HepG2 (cell line): ENCODE measurements at regions not wholly inside any gene's neighbourhood (a gene's known extent, or its start where the extent isn't known, plus 50 kb on each side); places are given as distances from the start of the nearest gene placed in this dataset.

Source experiments
- ATAC-seq: fragments of 200-7000 bp; cut with Tn5 transposase; 3 replicates; pipeline ENCODE4 v1.9.1; 2020; ENCODE audit warnings: mild to moderate bottlenecking, moderate library complexity
- BruUV-seq: library from RNA; stranded (reverse); fragments of 400-500 nt; replicated peaks from 2 replicates; lab custom pipeline; 2021; lab: Mats Ljungman, UMichigan
- CTCF ChIA-PET: fragments of 300-600 bp; formaldehyde crosslinking; extraction: SDS; loops from one replicate; lab custom pipeline; 2021; ENCODE audit warnings: low total read pairs, inconsistent platforms, low intra/inter-chr PET ratio; lab: Yijun Ruan, JAX
- POLR2A ChIA-PET: fragments of 350-600 bp; sonication (Branson Sonifier 250); formaldehyde crosslinking; loops from one replicate; lab custom pipeline; 2020; ENCODE audit warnings: antibody characterized with exemption, inconsistent platforms; lab: Yijun Ruan, JAX
- DNase-seq: peaks from one replicate; pipeline ENCODE4 v3.0.0-alpha.2; 2015; ENCODE audit warnings: low spot score
- FAIRE-seq: peaks from 3 replicates; lab custom pipeline; 2011; peaks lifted over from hg19 to GRCh38; lab: Jason Lieb, UNC
- H2AFZ ChIP-seq: one replicate; pipeline ENCODE4 v1.6.1; 2011; ENCODE audit warnings: low read length, inconsistent platforms
- H3K27ac ChIP-seq: fragments of 300-600 bp; 3 replicates; pipeline ENCODE4 v1.8.0; 2011; ENCODE audit warnings: mixed run types, mild to moderate bottlenecking, mixed read lengths, low read length, inconsistent platforms; ENCODE audit not compliant: insufficient read depth; ENCODE audit errors: extremely low read length
- H3K27me3 ChIP-seq, 2 experiments: fragments of 200-600 bp in 1 of 2; 2 replicates in 1 of 2; 3 replicates in 1 of 2; pipeline versions ENCODE4 v1.6.0 to v1.8.0; 2011; ENCODE audit warnings: low read length in 2 of 2, mild to moderate bottlenecking in 2 of 2, moderate library complexity in 2 of 2, inconsistent platforms in 1 of 2; ENCODE audit not compliant: insufficient read depth in 2 of 2, control insufficient read depth in 1 of 2
- H3K36me3 ChIP-seq, 2 experiments: fragments of 200-600 bp in 1 of 2; replicated peaks in 1 of 2; 2 replicates in 1 of 2; 3 replicates in 1 of 2; pipeline versions ENCODE4 v1.5.1 to v1.8.0; 2011; ENCODE audit warnings: low read length in 2 of 2, inconsistent platforms in 1 of 2; ENCODE audit not compliant: insufficient read depth in 2 of 2, control insufficient read depth in 1 of 2
- H3K4me1 ChIP-seq: 2 replicates; pipeline ENCODE4 v1.5.1; 2012; ENCODE audit warnings: low read length, inconsistent platforms; ENCODE audit not compliant: insufficient read depth
- H3K4me2 ChIP-seq: 2 replicates; pipeline ENCODE4 v1.6.0; 2011; ENCODE audit warnings: low read depth, low read length, inconsistent platforms
- H3K4me3 ChIP-seq, 3 experiments: fragments of 200-600 bp in 1 of 3; sonication (generic), shearing (Covaris generic) in 1 of 3; replicated peaks in 1 of 3; 2 replicates each; pipeline ENCODE4 v1.5.1; 2011 to 2016; ENCODE audit warnings: low read length in 3 of 3, inconsistent platforms in 2 of 3, low read depth in 2 of 3, mild to moderate bottlenecking in 2 of 3, control low read depth in 1 of 3, mixed read lengths in 1 of 3; ENCODE audit not compliant: insufficient read depth in 1 of 3
- H3K79me2 ChIP-seq: one replicate; pipeline ENCODE4 v1.6.1; 2011; ENCODE audit warnings: low read length, inconsistent platforms; ENCODE audit not compliant: insufficient read depth
- H3K9ac ChIP-seq: 2 replicates; pipeline ENCODE4 v1.6.0; 2011; ENCODE audit warnings: mild to moderate bottlenecking, low read depth, low read length, inconsistent platforms; ENCODE audit not compliant: insufficient read depth
- H3K9me3 ChIP-seq: 2 replicates; pipeline ENCODE4 v1.5.1; 2012; ENCODE audit warnings: mild to moderate bottlenecking, low read length
- H4K20me1 ChIP-seq: 2 replicates; pipeline ENCODE4 v1.6.0; 2011; ENCODE audit warnings: inconsistent platforms, mild to moderate bottlenecking, low read length, moderate library complexity; ENCODE audit not compliant: insufficient read depth
- ZNF780A ChIP-seq: sonication (generic); formaldehyde crosslinking; IDR thresholded peaks from 2 replicates; pipeline ENCODE4 v1.8.0; 2022; ENCODE audit warnings: mild to moderate bottlenecking, missing genetic modification reagents, moderate library complexity
- WGBS: methylation state at CpG from one replicate; pipeline ENCODE4 v1.1.6; 2017; ENCODE audit warnings: low lambda C conversion rate; 5-methylcytosine and 5-hydroxymethylcytosine counted together
- in situ Hi-C: cut with HindIII; loops from 2 replicates; pipeline ENCODE4 v1.10.0; 2017; ENCODE audit warnings: low pct_unique_long_range_greater_than_20kb; ENCODE audit not compliant: extremely low pct_ligation_motif_present
- intact Hi-C: fragments of 100-400 bp; cut with micrococcal nuclease; formaldehyde crosslinking; loops from one replicate; pipeline ENCODE4 v1.10.0; 2022; ENCODE audit not compliant: unreplicated experiment
- TF ChIP-seq, protein P1 (sequence below): sonication (generic); formaldehyde crosslinking; IDR thresholded peaks from 2 replicates; pipeline ENCODE4 v1.5.0; 2020; ENCODE audit warnings: mild to moderate bottlenecking, missing genetic modification reagents, moderate library complexity
- TF ChIP-seq, protein P2 (sequence below): sonication (generic); formaldehyde crosslinking; IDR thresholded peaks from 2 replicates; pipeline ENCODE4 v1.8.0; 2022; ENCODE audit warnings: mild to moderate bottlenecking, missing genetic modification reagents
- TF ChIP-seq, protein P3 (sequence below): sonication (generic); formaldehyde crosslinking; IDR thresholded peaks from 2 replicates; pipeline ENCODE4 v1.8.0; 2022; ENCODE audit warnings: mild to moderate bottlenecking, missing genetic modification reagents, moderate library complexity

DNA sequence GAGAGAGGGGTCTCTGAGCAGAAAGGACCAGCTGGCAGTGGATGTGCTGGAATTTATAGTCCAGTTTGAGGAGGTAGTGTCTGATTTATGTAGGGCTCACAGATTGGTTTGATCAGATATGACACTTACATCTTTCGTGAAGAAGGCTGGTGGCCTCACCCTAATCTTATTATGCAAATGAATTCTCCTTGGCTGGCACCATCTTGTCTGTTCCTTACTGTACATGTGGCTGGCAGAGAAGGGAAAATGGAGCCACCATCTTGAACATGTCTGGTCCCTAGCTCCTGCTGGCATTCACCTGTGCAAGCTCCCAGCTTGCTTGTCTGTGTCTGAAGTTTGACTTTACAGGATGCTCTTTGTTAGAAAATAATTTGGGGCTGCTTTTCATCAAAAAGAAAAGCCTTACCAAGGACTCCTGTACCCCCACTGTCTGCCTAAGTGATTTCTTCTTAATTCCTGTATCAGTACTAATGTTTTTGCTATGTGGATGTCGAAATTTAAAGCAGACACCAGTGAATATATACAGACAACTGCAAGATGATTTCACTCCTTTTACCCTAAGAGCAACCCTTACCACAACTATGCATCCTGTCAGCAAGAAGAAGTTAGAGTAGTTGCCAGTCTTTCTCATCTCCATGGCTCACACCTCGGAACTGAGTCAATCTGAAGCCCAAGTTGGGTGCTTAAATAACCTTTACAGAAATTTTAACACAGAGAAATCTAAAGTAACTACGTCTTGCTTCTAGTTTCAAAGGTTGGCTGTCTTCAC, 322.0 kb upstream of the SEMA3D start:
- in situ Hi-C loops (no loop called here), intact Hi-C loops (no loop called here)
- TF ChIP-seq, protein P1, sequence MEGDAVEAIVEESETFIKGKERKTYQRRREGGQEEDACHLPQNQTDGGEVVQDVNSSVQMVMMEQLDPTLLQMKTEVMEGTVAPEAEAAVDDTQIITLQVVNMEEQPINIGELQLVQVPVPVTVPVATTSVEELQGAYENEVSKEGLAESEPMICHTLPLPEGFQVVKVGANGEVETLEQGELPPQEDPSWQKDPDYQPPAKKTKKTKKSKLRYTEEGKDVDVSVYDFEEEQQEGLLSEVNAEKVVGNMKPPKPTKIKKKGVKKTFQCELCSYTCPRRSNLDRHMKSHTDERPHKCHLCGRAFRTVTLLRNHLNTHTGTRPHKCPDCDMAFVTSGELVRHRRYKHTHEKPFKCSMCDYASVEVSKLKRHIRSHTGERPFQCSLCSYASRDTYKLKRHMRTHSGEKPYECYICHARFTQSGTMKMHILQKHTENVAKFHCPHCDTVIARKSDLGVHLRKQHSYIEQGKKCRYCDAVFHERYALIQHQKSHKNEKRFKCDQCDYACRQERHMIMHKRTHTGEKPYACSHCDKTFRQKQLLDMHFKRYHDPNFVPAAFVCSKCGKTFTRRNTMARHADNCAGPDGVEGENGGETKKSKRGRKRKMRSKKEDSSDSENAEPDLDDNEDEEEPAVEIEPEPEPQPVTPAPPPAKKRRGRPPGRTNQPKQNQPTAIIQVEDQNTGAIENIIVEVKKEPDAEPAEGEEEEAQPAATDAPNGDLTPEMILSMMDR (CRISPR knock-in tag) = no peak
- TF ChIP-seq, protein P2, sequence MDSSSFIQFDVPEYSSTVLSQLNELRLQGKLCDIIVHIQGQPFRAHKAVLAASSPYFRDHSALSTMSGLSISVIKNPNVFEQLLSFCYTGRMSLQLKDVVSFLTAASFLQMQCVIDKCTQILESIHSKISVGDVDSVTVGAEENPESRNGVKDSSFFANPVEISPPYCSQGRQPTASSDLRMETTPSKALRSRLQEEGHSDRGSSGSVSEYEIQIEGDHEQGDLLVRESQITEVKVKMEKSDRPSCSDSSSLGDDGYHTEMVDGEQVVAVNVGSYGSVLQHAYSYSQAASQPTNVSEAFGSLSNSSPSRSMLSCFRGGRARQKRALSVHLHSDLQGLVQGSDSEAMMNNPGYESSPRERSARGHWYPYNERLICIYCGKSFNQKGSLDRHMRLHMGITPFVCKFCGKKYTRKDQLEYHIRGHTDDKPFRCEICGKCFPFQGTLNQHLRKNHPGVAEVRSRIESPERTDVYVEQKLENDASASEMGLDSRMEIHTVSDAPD = no peak
- TF ChIP-seq, protein P3, sequence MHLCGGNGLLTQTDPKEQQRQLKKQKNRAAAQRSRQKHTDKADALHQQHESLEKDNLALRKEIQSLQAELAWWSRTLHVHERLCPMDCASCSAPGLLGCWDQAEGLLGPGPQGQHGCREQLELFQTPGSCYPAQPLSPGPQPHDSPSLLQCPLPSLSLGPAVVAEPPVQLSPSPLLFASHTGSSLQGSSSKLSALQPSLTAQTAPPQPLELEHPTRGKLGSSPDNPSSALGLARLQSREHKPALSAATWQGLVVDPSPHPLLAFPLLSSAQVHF (CRISPR knock-in tag) = no peak
- TF ChIP-seq ZNF780A (CRISPR knock-in tag) = no peak
- POLR2A ChIA-PET = no interaction called here
- H3K79me2 ChIP-seq = no peaks in the 10 kb centered on the region
- no peaks in the 10 kb centered on the region for H3K36me3 ChIP-seq
- no peak overlapping the region for H3K9ac ChIP-seq
- no peak overlapping the region for H3K4me2 ChIP-seq
- CTCF ChIA-PET = no interaction called here
- H3K27me3 ChIP-seq = no peaks in the 10 kb centered on the region
- no peak overlapping the region for H2AFZ ChIP-seq
- no peaks in the 10 kb centered on the region for H3K9me3 ChIP-seq
- no peak overlapping the region for H3K27ac ChIP-seq
- DNase-seq (no peak), FAIRE-seq (no peak), ATAC-seq (no peak)
- H3K4me3 ChIP-seq = no peak overlapping the region
- BruUV-seq = no TSS peak
- 0% methylated on average over 4 of the region's 4 CpGs for WGBS
- H4K20me1 ChIP-seq = no peaks in the 10 kb centered on the region
- no peaks in the 10 kb centered on the region for H3K4me1 ChIP-seq
